ENCODE measurements at regions not wholly inside any gene's neighbourhood (a gene's known extent, or its start where the extent isn't known, plus 50 kb on each side); places are given as distances from the start of the nearest gene placed in this dataset.

DNA sequence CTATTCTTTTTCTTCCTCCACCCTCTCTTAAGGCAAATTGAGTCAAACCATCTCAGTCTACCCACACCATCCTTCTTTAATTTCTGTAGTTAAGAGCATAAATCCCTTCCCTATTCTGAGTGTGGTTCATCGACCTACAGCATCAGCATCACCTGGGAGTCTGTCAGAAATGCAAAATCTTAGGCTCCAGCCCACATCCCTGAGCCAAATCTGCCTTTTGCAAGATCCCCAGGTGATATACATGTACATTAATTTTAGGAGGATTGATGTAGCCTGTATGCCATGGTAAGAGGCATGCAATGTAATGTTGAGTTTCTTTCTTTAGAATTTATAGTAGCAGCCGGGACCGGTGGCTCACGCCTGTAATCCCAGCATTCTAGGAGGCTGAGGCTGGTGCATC is 151.7 kb upstream of the TNP1 start:
- no peak for TF ChIP-seq EP300 (IDR thresholded peaks at IDR 0.05)
- TF ChIP-seq, protein P1, sequence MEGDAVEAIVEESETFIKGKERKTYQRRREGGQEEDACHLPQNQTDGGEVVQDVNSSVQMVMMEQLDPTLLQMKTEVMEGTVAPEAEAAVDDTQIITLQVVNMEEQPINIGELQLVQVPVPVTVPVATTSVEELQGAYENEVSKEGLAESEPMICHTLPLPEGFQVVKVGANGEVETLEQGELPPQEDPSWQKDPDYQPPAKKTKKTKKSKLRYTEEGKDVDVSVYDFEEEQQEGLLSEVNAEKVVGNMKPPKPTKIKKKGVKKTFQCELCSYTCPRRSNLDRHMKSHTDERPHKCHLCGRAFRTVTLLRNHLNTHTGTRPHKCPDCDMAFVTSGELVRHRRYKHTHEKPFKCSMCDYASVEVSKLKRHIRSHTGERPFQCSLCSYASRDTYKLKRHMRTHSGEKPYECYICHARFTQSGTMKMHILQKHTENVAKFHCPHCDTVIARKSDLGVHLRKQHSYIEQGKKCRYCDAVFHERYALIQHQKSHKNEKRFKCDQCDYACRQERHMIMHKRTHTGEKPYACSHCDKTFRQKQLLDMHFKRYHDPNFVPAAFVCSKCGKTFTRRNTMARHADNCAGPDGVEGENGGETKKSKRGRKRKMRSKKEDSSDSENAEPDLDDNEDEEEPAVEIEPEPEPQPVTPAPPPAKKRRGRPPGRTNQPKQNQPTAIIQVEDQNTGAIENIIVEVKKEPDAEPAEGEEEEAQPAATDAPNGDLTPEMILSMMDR (IDR thresholded peaks at IDR 0.05): no peak
